ENCODE measurements at regions not wholly inside any gene's neighbourhood (a gene's known extent, or its start where the extent isn't known, plus 50 kb on each side); places are given as distances from the start of the nearest gene placed in this dataset.
"Not testable (repeated sequence)": the region's sequence is repeated elsewhere in the genome, so short reads cannot be mapped to it uniquely, and the experiment has no call there.

- no peak for DNase-seq
- intact Hi-C loops (cut with DNase I): no loop called here
- no peak overlapping the region for H3K4me3 ChIP-seq
- H3K36me3 ChIP-seq: no peaks in the 10 kb centered on the region
- H3K27me3 ChIP-seq: no peaks in the 10 kb centered on the region
- TF ChIP-seq CTCF (IDR thresholded peaks at IDR 0.05): no peak
- TF ChIP-seq POLR2A (IDR thresholded peaks at IDR 0.05): no peak
- no peaks in the 10 kb centered on the region for H3K4me1 ChIP-seq
- WGBS, 2 donors: 45 to 46% methylated on average over 2 of the region's 2 CpGs
- no peaks in the 10 kb centered on the region for H3K9me3 ChIP-seq
- H3K27ac ChIP-seq: no peak overlapping the region
These were observed 516.2 kb upstream of the ADGRL3 start for GRCh38 chr4:60683973-60684372.

- H3K27me3 ChIP-seq; H3K4me3 ChIP-seq; H3K4me1 ChIP-seq; H3K27ac ChIP-seq; DNase-seq; H3K36me3 ChIP-seq; intact Hi-C loops (cut with DNase I); H3K9me3 ChIP-seq: not testable (repeated sequence)
- 66 to 80% methylated on average over 1 to 4 of the region's 5 CpGs for WGBS, 2 donors
These were observed 504.1 kb upstream of the ADGRL3 start for GRCh38 chr4:60696062-60696461.

GRCh38 chr4:60709061-60709460 is 491.1 kb upstream of the ADGRL3 start:
- no peak overlapping the region for H3K4me3 ChIP-seq
- no peaks in the 10 kb centered on the region for H3K27me3 ChIP-seq
- DNase-seq: no peak
- no peaks in the 10 kb centered on the region for H3K9me3 ChIP-seq
- no peaks in the 10 kb centered on the region for H3K4me1 ChIP-seq
- intact Hi-C loops (cut with DNase I): no loop called here
- WGBS, 2 donors: 75 to 83% methylated on average over 2 of the region's 2 CpGs
- H3K27ac ChIP-seq: no peak overlapping the region
- TF ChIP-seq CTCF (IDR thresholded peaks at IDR 0.05) (no peak), POLR2A (IDR thresholded peaks at IDR 0.05) (no peak)
- H3K36me3 ChIP-seq: no peaks in the 10 kb centered on the region

GRCh38 chr4:60718874-60719273 is 481.3 kb upstream of the ADGRL3 start:
- no peak for TF ChIP-seq POLR2A (IDR thresholded peaks at IDR 0.05)
- TF ChIP-seq CTCF (IDR thresholded peaks at IDR 0.05): no peak
- H3K4me3 ChIP-seq: no peak overlapping the region
- no peaks in the 10 kb centered on the region for H3K27me3 ChIP-seq
- intact Hi-C loops (cut with DNase I): no loop called here
- DNase-seq: no peak
- H3K36me3 ChIP-seq: no peaks in the 10 kb centered on the region
- 57 to 66% methylated on average over 1 of the region's 1 CpG for WGBS, 2 donors
- no peaks in the 10 kb centered on the region for H3K4me1 ChIP-seq
- no peaks in the 10 kb centered on the region for H3K9me3 ChIP-seq
- H3K27ac ChIP-seq: no peak overlapping the region

- 8 to 11% methylated on average over 1 of the region's 1 CpG for WGBS, 2 donors
- Histone ChIP-seq H3K27me3 (no peaks in the 10 kb centered on the region), H3K36me3 (no peaks in the 10 kb centered on the region), H3K9me3 (no peaks in the 10 kb centered on the region), H3K27ac (no peak overlapping the region), H3K4me3 (no peak overlapping the region), H3K4me1 (no peaks in the 10 kb centered on the region)
- intact Hi-C loops (cut with DNase I): no loop called here
- TF ChIP-seq POLR2A (IDR thresholded peaks at IDR 0.05): no peak
- TF ChIP-seq CTCF (IDR thresholded peaks at IDR 0.05): no peak
- no peak for DNase-seq
These were observed 478.4 kb upstream of the ADGRL3 start for GRCh38 chr4:60721685-60722084.

GRCh38 chr4:60723796-60724195 is 476.3 kb upstream of the ADGRL3 start:
- TF ChIP-seq POLR2A (IDR thresholded peaks at IDR 0.05): no peak
- TF ChIP-seq CTCF (IDR thresholded peaks at IDR 0.05): no peak
- WGBS, 2 donors: 81 to 85% methylated on average over 3 of the region's 3 CpGs
- H3K27me3 ChIP-seq: no peaks in the 10 kb centered on the region

More at GRCh38 chr4:60723796-60724195, 476.3 kb upstream of the ADGRL3 start:
- no peaks in the 10 kb centered on the region for H3K4me1 ChIP-seq
- no peaks in the 10 kb centered on the region for H3K9me3 ChIP-seq
- intact Hi-C loops (cut with DNase I): no loop called here
- H3K4me3 ChIP-seq: no peak overlapping the region
- H3K27ac ChIP-seq: peak overlapping the region in 1 of 4 donors; percentile 10
- H3K36me3 ChIP-seq: no peaks in the 10 kb centered on the region
- no peak for DNase-seq
